Muscle layer of colon (tissue), 2 donors: ENCODE measurements at regions not wholly inside any gene's neighbourhood (a gene's known extent, or its start where the extent isn't known, plus 50 kb on each side); places are given as distances from the start of the nearest gene placed in this dataset.
"Not testable (repeated sequence)": the region's sequence is repeated elsewhere in the genome, so short reads cannot be mapped to it uniquely, and the experiment has no call there.

Experiments used
- H3K27ac ChIP-seq: one replicate; pipeline ENCODE4 v1.7.0; 2013; ENCODE audit warnings: low read depth, mild to moderate bottlenecking, low read length, moderate library complexity
- H3K27me3 ChIP-seq, 2 donors: one replicate each; pipeline ENCODE4 v1.7.0; 2013; ENCODE audit warnings: low read length in 2 of 2, mild to moderate bottlenecking in 2 of 2; ENCODE audit not compliant: insufficient read depth in 2 of 2, control insufficient read depth in 1 of 2
- H3K36me3 ChIP-seq: one replicate; pipeline ENCODE4 v1.7.0; 2013; ENCODE audit warnings: mild to moderate bottlenecking, low read length; ENCODE audit not compliant: insufficient read depth
- H3K4me1 ChIP-seq: one replicate; pipeline ENCODE4 v1.7.0; 2013; ENCODE audit warnings: mild to moderate bottlenecking, low read length; ENCODE audit not compliant: insufficient read depth
- H3K4me3 ChIP-seq, 2 donors: one replicate each; pipeline ENCODE4 v1.7.0; 2013; ENCODE audit warnings: low read length in 2 of 2, low read depth in 1 of 2, mild to moderate bottlenecking in 1 of 2, moderate library complexity in 1 of 2
- H3K9ac ChIP-seq: one replicate; pipeline ENCODE4 v1.7.0; 2013; ENCODE audit warnings: low read length
- H3K9me3 ChIP-seq: one replicate; pipeline ENCODE4 v1.7.0; 2013; ENCODE audit warnings: mild to moderate bottlenecking, low read length
- donor health status: abdominal sarcoma.
- donor health status: Adenocarcinoma of cecum.

GRCh38 chr16:59527206-59527997 lies 793.3 kb upstream of the GOT2 start:
- Histone ChIP-seq H3K27ac (no peak overlapping the region), H3K4me3 (no peak overlapping the region)

GRCh38 chr16:59522826-59523225 lies 788.7 kb upstream of the GOT2 start:
- H3K9me3 ChIP-seq: no peaks in the 10 kb centered on the region
- no peaks in the 10 kb centered on the region for H3K27me3 ChIP-seq
- no peaks in the 10 kb centered on the region for H3K4me1 ChIP-seq
- H3K27ac ChIP-seq: no peak overlapping the region
- H3K4me3 ChIP-seq: no peak overlapping the region
- no peak overlapping the region for H3K9ac ChIP-seq
- no peaks in the 10 kb centered on the region for H3K36me3 ChIP-seq

More at GRCh38 chr16:59527206-59527997, 793.3 kb upstream of the GOT2 start:
- Histone ChIP-seq H3K36me3 (no peaks in the 10 kb centered on the region), H3K27me3 (no peaks in the 10 kb centered on the region), H3K9me3 (no peaks in the 10 kb centered on the region), H3K9ac (no peak overlapping the region), H3K4me1 (no peaks in the 10 kb centered on the region)

GRCh38 chr16:59518721-59519120 lies 784.6 kb upstream of the GOT2 start:
- not testable (repeated sequence) for H3K4me3 ChIP-seq, H3K9ac ChIP-seq, H3K36me3 ChIP-seq, H3K9me3 ChIP-seq, H3K27me3 ChIP-seq, H3K4me1 ChIP-seq, H3K27ac ChIP-seq

- Histone ChIP-seq H3K9me3 (no peaks in the 10 kb centered on the region), H3K36me3 (no peaks in the 10 kb centered on the region), H3K27me3 (no peaks in the 10 kb centered on the region), H3K27ac (no peak overlapping the region), H3K9ac (no peak overlapping the region), H3K4me3 (no peak overlapping the region), H3K4me1 (no peaks in the 10 kb centered on the region)
Measured at GRCh38 chr16:59514651-59515050, 780.5 kb upstream of the GOT2 start.

- no peak overlapping the region for H3K9ac ChIP-seq
- no peak overlapping the region for H3K4me3 ChIP-seq
- no peaks in the 10 kb centered on the region for H3K4me1 ChIP-seq
- no peaks in the 10 kb centered on the region for H3K27me3 ChIP-seq
- no peak overlapping the region for H3K27ac ChIP-seq
- H3K36me3 ChIP-seq: no peaks in the 10 kb centered on the region
- H3K9me3 ChIP-seq: no peaks in the 10 kb centered on the region
Measured at GRCh38 chr16:59510008-59510424, 775.9 kb upstream of the GOT2 start.

GRCh38 chr16:59500601-59501000 lies 766.5 kb upstream of the GOT2 start:
- H3K4me3 ChIP-seq: no peak overlapping the region
- no peaks in the 10 kb centered on the region for H3K4me1 ChIP-seq
- no peaks in the 10 kb centered on the region for H3K27me3 ChIP-seq
- no peak overlapping the region for H3K9ac ChIP-seq
- H3K27ac ChIP-seq: no peak overlapping the region
- H3K9me3 ChIP-seq: no peaks in the 10 kb centered on the region
- H3K36me3 ChIP-seq: no peaks in the 10 kb centered on the region

GRCh38 chr16:59487067-59487466 lies 753.0 kb upstream of the GOT2 start:
- H3K27me3 ChIP-seq: no peaks in the 10 kb centered on the region
- no peak overlapping the region for H3K9ac ChIP-seq
- H3K4me1 ChIP-seq: no peaks in the 10 kb centered on the region
- H3K4me3 ChIP-seq: no peak overlapping the region
- H3K36me3 ChIP-seq: no peaks in the 10 kb centered on the region
- H3K9me3 ChIP-seq: no peaks in the 10 kb centered on the region
- H3K27ac ChIP-seq: no peak overlapping the region

- Histone ChIP-seq H3K27me3 (no peaks in the 10 kb centered on the region), H3K36me3 (no peaks in the 10 kb centered on the region), H3K27ac (no peak overlapping the region), H3K4me1 (no peaks in the 10 kb centered on the region), H3K9me3 (no peaks in the 10 kb centered on the region), H3K9ac (no peak overlapping the region), H3K4me3 (no peak overlapping the region)
Measured at GRCh38 chr16:59484833-59485516, 750.9 kb upstream of the GOT2 start.

- H3K9me3 ChIP-seq: no peaks in the 10 kb centered on the region
- no peaks in the 10 kb centered on the region for H3K36me3 ChIP-seq
- no peaks in the 10 kb centered on the region for H3K4me1 ChIP-seq
- H3K27me3 ChIP-seq: no peaks in the 10 kb centered on the region
- H3K27ac ChIP-seq: no peak overlapping the region
- H3K9ac ChIP-seq: no peak overlapping the region
- H3K4me3 ChIP-seq: no peak overlapping the region
Measured at GRCh38 chr16:59478838-59479237, 744.7 kb upstream of the GOT2 start.

GRCh38 chr16:59470556-59470955 lies 736.4 kb upstream of the GOT2 start:
- Histone ChIP-seq H3K27ac (no peak overlapping the region), H3K36me3 (no peaks in the 10 kb centered on the region), H3K9me3 (no peaks in the 10 kb centered on the region), H3K4me3 (no peak overlapping the region), H3K9ac (no peak overlapping the region), H3K4me1 (no peaks in the 10 kb centered on the region), H3K27me3 (no peaks in the 10 kb centered on the region)

GRCh38 chr16:59469266-59469665 lies 735.1 kb upstream of the GOT2 start:
- Histone ChIP-seq H3K9ac (no peak overlapping the region), H3K4me3 (no peak overlapping the region), H3K36me3 (no peaks in the 10 kb centered on the region), H3K9me3 (no peaks in the 10 kb centered on the region), H3K4me1 (no peaks in the 10 kb centered on the region), H3K27ac (no peak overlapping the region), H3K27me3 (no peaks in the 10 kb centered on the region)

GRCh38 chr16:59463776-59464175 lies 729.7 kb upstream of the GOT2 start:
- Histone ChIP-seq H3K4me1 (no peaks in the 10 kb centered on the region), H3K9me3 (no peaks in the 10 kb centered on the region), H3K9ac (no peak overlapping the region), H3K27ac (no peak overlapping the region), H3K27me3 (no peaks in the 10 kb centered on the region), H3K36me3 (no peaks in the 10 kb centered on the region), H3K4me3 (no peak overlapping the region)
